ENCODE measurements at regions not wholly inside any gene's neighbourhood (a gene's known extent, or its start where the extent isn't known, plus 50 kb on each side); places are given as distances from the start of the nearest gene placed in this dataset.

- no peak for DNase-seq
Measured at GRCh38 chr4:152234571-152234970, 301.3 kb downstream of the FBXW7 start.

- no peak for DNase-seq
Measured at GRCh38 chr4:152232271-152232670, 303.6 kb downstream of the FBXW7 start.

GRCh38 chr4:152229782-152230289 is 306.1 kb downstream of the FBXW7 start:
- DNase-seq = no peak

GRCh38 chr4:152225680-152226079 is 310.2 kb downstream of the FBXW7 start:
- DNase-seq = no peak

GRCh38 chr4:152224721-152225420 is 311.0 kb downstream of the FBXW7 start:
- no peak for DNase-seq

GRCh38 chr4:152224223-152224622 is 311.7 kb downstream of the FBXW7 start:
- no peak for DNase-seq

- no peak for DNase-seq
Measured at GRCh38 chr4:152223600-152223999, 312.3 kb downstream of the FBXW7 start.

- DNase-seq = no peak
Measured at GRCh38 chr4:152221816-152222516, 313.9 kb downstream of the FBXW7 start.

GRCh38 chr4:152220201-152220666 is 315.7 kb downstream of the FBXW7 start:
- no peak for DNase-seq

- DNase-seq = no peak
Measured at GRCh38 chr4:152218576-152218975, 317.3 kb downstream of the FBXW7 start.

GRCh38 chr4:152217896-152218295 is 318.0 kb downstream of the FBXW7 start:
- no peak for DNase-seq

GRCh38 chr4:152211936-152212653 is 323.8 kb downstream of the FBXW7 start:
- DNase-seq = no peak

- DNase-seq = no peak
Measured at GRCh38 chr4:152209772-152210493, 326.0 kb downstream of the FBXW7 start.

- no peak for DNase-seq
Measured at GRCh38 chr4:152207378-152207720, 328.5 kb downstream of the FBXW7 start.

- DNase-seq = no peak
Measured at GRCh38 chr4:152206646-152207377, 329.1 kb downstream of the FBXW7 start.

GRCh38 chr4:152206185-152206584 is 329.7 kb downstream of the FBXW7 start:
- no peak for DNase-seq

GRCh38 chr4:152202415-152202814 is 333.5 kb downstream of the FBXW7 start:
- DNase-seq = no peak

- no peak for DNase-seq
Measured at GRCh38 chr4:152200511-152201333, 335.2 kb downstream of the FBXW7 start.

GRCh38 chr4:152197211-152197610 is 338.7 kb downstream of the FBXW7 start:
- DNase-seq = no peak

- DNase-seq = no peak
Measured at GRCh38 chr4:152195888-152196287, 340.0 kb downstream of the FBXW7 start.

GRCh38 chr4:152193059-152193458 is 342.8 kb downstream of the FBXW7 start:
- no peak for DNase-seq
